WTC11 (cell line): ENCODE measurements at regions not wholly inside any gene's neighbourhood (a gene's known extent, or its start where the extent isn't known, plus 50 kb on each side); places are given as distances from the start of the nearest gene placed in this dataset.

Experiments used
- ATAC-seq: fragments of 200-7000 bp; cut with Tn5 transposase; 2 replicates; pipeline ENCODE4 v1.10.0; 2021; ENCODE audit warnings: mild to moderate bottlenecking, moderate library complexity
- CTCF ChIA-PET: fragments of 300-600 bp; sonication (Branson Sonifier 250); formaldehyde crosslinking; loops from one replicate; lab custom pipeline; 2021; ENCODE audit warnings: antibody characterized with exemption; lab: Charles Lee
- POLR2A ChIA-PET: fragments of 350-600 bp; sonication (Branson Sonifier 250); formaldehyde crosslinking; loops from one replicate; lab custom pipeline; 2021; ENCODE audit warnings: antibody characterized with exemption; lab: Charles Lee
- DNase-seq: peaks from one replicate; pipeline ENCODE4 v3.0.0; 2021; ENCODE audit warnings: low spot score
- H3K27ac Mint-ChIP-seq: 2 replicates; pipeline ENCODE4 v1.8.0; 2021; ENCODE audit warnings: mixed read lengths
- H3K27me3 Mint-ChIP-seq: 2 replicates; pipeline ENCODE4 v1.8.0; 2021; ENCODE audit warnings: low read depth, mild to moderate bottlenecking, moderate library complexity, mixed read lengths
- H3K36me3 Mint-ChIP-seq: 2 replicates; pipeline ENCODE4 v1.8.0; 2021; ENCODE audit warnings: mixed read lengths
- H3K4me1 Mint-ChIP-seq: 2 replicates; pipeline ENCODE4 v1.8.0; 2022; ENCODE audit warnings: mixed read lengths
- H3K4me3 Mint-ChIP-seq: 2 replicates; pipeline ENCODE4 v1.8.0; 2021; ENCODE audit warnings: mild to moderate bottlenecking, moderate library complexity, mixed read lengths
- H3K9me3 Mint-ChIP-seq: 2 replicates; pipeline ENCODE4 v1.8.0; 2021; ENCODE audit warnings: mixed read lengths
- CREM ChIP-seq: sonication (generic); formaldehyde crosslinking; IDR thresholded peaks from 2 replicates; pipeline ENCODE4 v1.8.1; 2022; ENCODE audit warnings: mild to moderate bottlenecking, missing genetic modification reagents, moderate library complexity
- EMX1 ChIP-seq: fragments of 250-450 bp; sonication (Bioruptor Pico); IDR thresholded peaks from 2 replicates; pipeline ENCODE4 v1.8.0; 2021; ENCODE audit warnings: mild to moderate bottlenecking
- FOXK1 ChIP-seq: sonication (generic); formaldehyde crosslinking; IDR thresholded peaks from 2 replicates; pipeline ENCODE4 v1.8.0; 2022; ENCODE audit warnings: mild to moderate bottlenecking, moderate library complexity, missing genetic modification reagents
- GTF2I ChIP-seq: fragments of 250-450 bp; sonication (Bioruptor Pico); conservative IDR thresholded peaks from 2 replicates; pipeline ENCODE4 v1.4.0; 2021; ENCODE audit warnings: mild to moderate bottlenecking
- HMGA2 ChIP-seq: fragments of 250-450 bp; sonication (Bioruptor Pico); IDR thresholded peaks from 2 replicates; pipeline ENCODE4 v1.4.0; 2021; ENCODE audit warnings: mild to moderate bottlenecking, moderate library complexity
- JAZF1 ChIP-seq: fragments of 250-450 bp; sonication (Bioruptor Pico); IDR thresholded peaks from 2 replicates; pipeline ENCODE4 v1.9.0; 2021; ENCODE audit warnings: moderate library complexity, mild to moderate bottlenecking, inconsistent platforms
- MLX ChIP-seq: sonication (generic); formaldehyde crosslinking; IDR thresholded peaks from 2 replicates; pipeline ENCODE4 v1.8.1; 2023; ENCODE audit warnings: mild to moderate bottlenecking, missing genetic modification reagents, moderate library complexity
- NR1H2 ChIP-seq: sonication (generic); formaldehyde crosslinking; IDR thresholded peaks from 2 replicates; pipeline ENCODE4 v1.9.0; 2021; ENCODE audit warnings: mild to moderate bottlenecking, moderate library complexity, missing genetic modification reagents
- NR2C2 ChIP-seq: sonication (generic); formaldehyde crosslinking; IDR thresholded peaks from 2 replicates; pipeline ENCODE4 v1.8.0; 2022; ENCODE audit warnings: mild to moderate bottlenecking, missing genetic modification reagents
- NR3C1 ChIP-seq: sonication (generic); formaldehyde crosslinking; conservative IDR thresholded peaks from 2 replicates; pipeline ENCODE4 v1.8.1; 2023; ENCODE audit warnings: low read depth, mild to moderate bottlenecking, missing genetic modification reagents
- OVOL2 ChIP-seq: fragments of 250-450 bp; sonication (Bioruptor Pico); IDR thresholded peaks from 2 replicates; pipeline ENCODE4 v1.9.0; 2021; ENCODE audit warnings: mild to moderate bottlenecking, borderline replicate concordance
- SP1 ChIP-seq: sonication (generic); formaldehyde crosslinking; conservative IDR thresholded peaks from 2 replicates; pipeline ENCODE4 v1.8.1; 2022; ENCODE audit warnings: missing genetic modification reagents
- TCF7 ChIP-seq: sonication (generic); formaldehyde crosslinking; IDR thresholded peaks from 2 replicates; pipeline ENCODE4 v1.8.0; 2022; ENCODE audit warnings: mild to moderate bottlenecking, low read depth, missing genetic modification reagents, moderate library complexity
- TP53 ChIP-seq: sonication (generic); formaldehyde crosslinking; IDR thresholded peaks from 2 replicates; pipeline ENCODE4 v1.8.1; 2023; ENCODE audit warnings: mild to moderate bottlenecking, missing genetic modification reagents
- USF2 ChIP-seq: sonication (generic); formaldehyde crosslinking; IDR thresholded peaks from 2 replicates; pipeline ENCODE4 v1.8.1; 2023; ENCODE audit warnings: mild to moderate bottlenecking, missing genetic modification reagents, moderate library complexity
- ZBTB21 ChIP-seq: sonication (generic); formaldehyde crosslinking; IDR thresholded peaks from 2 replicates; pipeline ENCODE4 v1.8.1; 2023; ENCODE audit warnings: mild to moderate bottlenecking, missing genetic modification reagents, borderline replicate concordance
- ZNF263 ChIP-seq: sonication (generic); formaldehyde crosslinking; IDR thresholded peaks from 2 replicates; pipeline ENCODE4 v1.8.1; 2022; ENCODE audit warnings: low read depth, mild to moderate bottlenecking, moderate library complexity, missing genetic modification reagents
- ZNF671 ChIP-seq: fragments of 250-450 bp; sonication (Bioruptor Pico); IDR thresholded peaks from 2 replicates; pipeline ENCODE4 v1.8.0; 2021; ENCODE audit warnings: mild to moderate bottlenecking
- ZSCAN18 ChIP-seq: fragments of 250-450 bp; sonication (Bioruptor Pico); IDR thresholded peaks from 2 replicates; pipeline ENCODE4 v2.1.2; 2022; ENCODE audit warnings: mild to moderate bottlenecking, moderate library complexity
- TF ChIP-seq, protein P1 (sequence below): sonication (generic); formaldehyde crosslinking; IDR thresholded peaks from 2 replicates; pipeline ENCODE4 v1.8.1; 2023; ENCODE audit warnings: mild to moderate bottlenecking, moderate library complexity, missing genetic modification reagents
- TF ChIP-seq, protein P2 (sequence below): sonication (generic); formaldehyde crosslinking; IDR thresholded peaks from 2 replicates; pipeline ENCODE4 v1.8.1; 2022; ENCODE audit warnings: mild to moderate bottlenecking, moderate library complexity, missing genetic modification reagents
- TF ChIP-seq, protein P3 (sequence below): sonication (generic); formaldehyde crosslinking; IDR thresholded peaks from 2 replicates; pipeline ENCODE4 v1.8.0; 2022; ENCODE audit warnings: mild to moderate bottlenecking, missing genetic modification reagents

- POLR2A ChIA-PET: no interaction called here
- ATAC-seq: no peak
These were observed 288.5 kb upstream of the NEGR1 start for GRCh38 chr1:72570815-72571214.

DNA sequence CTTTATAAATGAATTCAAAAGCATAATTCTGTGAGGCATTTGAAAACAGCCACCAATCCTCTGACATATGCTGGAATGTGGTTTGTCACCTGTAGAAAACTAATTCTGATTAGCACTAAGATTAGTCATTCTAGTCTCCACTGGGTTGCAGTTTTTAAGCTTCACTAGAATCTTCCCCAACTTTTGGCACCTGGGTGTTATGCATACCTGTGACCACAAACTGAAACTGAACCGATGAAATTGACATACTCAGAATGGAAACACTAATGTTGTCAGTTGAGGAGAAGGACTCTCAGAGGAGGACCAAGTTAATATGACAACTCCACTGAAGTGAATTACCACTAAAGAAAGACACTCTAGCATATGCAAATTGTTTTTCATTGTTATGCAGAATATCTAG is 285.8 kb upstream of the NEGR1 start:
- POLR2A ChIA-PET: no interaction called here
- peak overlapping the region; percentile 13; the same call in 1 of the 2 replicates for H3K27ac Mint-ChIP-seq
- H3K4me3 Mint-ChIP-seq: no peak overlapping the region
- DNase-seq: no peak
- peaks cover 4% of the 10 kb centered on the region; the same call in 1 of the 2 replicates for H3K9me3 Mint-ChIP-seq
- peaks cover 21% of the 10 kb centered on the region for H3K4me1 Mint-ChIP-seq
- no peak for ATAC-seq
- H3K36me3 Mint-ChIP-seq: no peaks in the 10 kb centered on the region
- no peaks in the 10 kb centered on the region for H3K27me3 Mint-ChIP-seq
- CTCF ChIA-PET: no interaction called here
- TF ChIP-seq USF2 (CRISPR knock-in tag) (no peak), JAZF1 (no peak), TCF7 (CRISPR knock-in tag) (no peak), FOXK1 (CRISPR knock-in tag) (no peak)
- TF ChIP-seq, all 79 proteins: peak for 0

More at GRCh38 chr1:72570815-72571214, 288.5 kb upstream of the NEGR1 start:
- DNase-seq: no peak
- H3K4me1 Mint-ChIP-seq: peaks cover 21% of the 10 kb centered on the region
- CTCF ChIA-PET: no interaction called here
- no peak overlapping the region for H3K4me3 Mint-ChIP-seq
- H3K9me3 Mint-ChIP-seq: peaks cover 14% of the 10 kb centered on the region
- no peaks in the 10 kb centered on the region for H3K27me3 Mint-ChIP-seq
- TF ChIP-seq ZSCAN18: no peak
- TF ChIP-seq HMGA2: no peak
- H3K36me3 Mint-ChIP-seq: no peaks in the 10 kb centered on the region
- H3K27ac Mint-ChIP-seq: no peak overlapping the region

- Mint-ChIP-seq H3K4me3 (no peak overlapping the region), H3K36me3 (no peaks in the 10 kb centered on the region), H3K27ac (no peak overlapping the region), H3K9me3 (no peaks in the 10 kb centered on the region)
- TF ChIP-seq, protein P1, sequence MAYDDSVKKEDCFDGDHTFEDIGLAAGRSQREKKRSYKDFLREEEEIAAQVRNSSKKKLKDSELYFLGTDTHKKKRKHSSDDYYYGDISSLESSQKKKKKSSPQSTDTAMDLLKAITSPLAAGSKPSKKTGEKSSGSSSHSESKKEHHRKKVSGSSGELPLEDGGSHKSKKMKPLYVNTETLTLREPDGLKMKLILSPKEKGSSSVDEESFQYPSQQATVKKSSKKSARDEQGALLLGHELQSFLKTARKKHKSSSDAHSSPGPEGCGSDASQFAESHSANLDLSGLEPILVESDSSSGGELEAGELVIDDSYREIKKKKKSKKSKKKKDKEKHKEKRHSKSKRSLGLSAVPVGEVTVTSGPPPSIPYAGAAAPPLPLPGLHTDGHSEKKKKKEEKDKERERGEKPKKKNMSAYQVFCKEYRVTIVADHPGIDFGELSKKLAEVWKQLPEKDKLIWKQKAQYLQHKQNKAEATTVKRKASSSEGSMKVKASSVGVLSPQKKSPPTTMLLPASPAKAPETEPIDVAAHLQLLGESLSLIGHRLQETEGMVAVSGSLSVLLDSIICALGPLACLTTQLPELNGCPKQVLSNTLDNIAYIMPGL (CRISPR knock-in tag): no peak
- TF ChIP-seq, all 79 proteins: peak for 0
- H3K4me1 Mint-ChIP-seq: peaks cover 21% of the 10 kb centered on the region
- ATAC-seq: no peak
- CTCF ChIA-PET: no interaction called here
- POLR2A ChIA-PET: no interaction called here
- DNase-seq: no peak
- H3K27me3 Mint-ChIP-seq: no peaks in the 10 kb centered on the region
These were observed 285.2 kb upstream of the NEGR1 start for GRCh38 chr1:72567521-72567920.

DNA sequence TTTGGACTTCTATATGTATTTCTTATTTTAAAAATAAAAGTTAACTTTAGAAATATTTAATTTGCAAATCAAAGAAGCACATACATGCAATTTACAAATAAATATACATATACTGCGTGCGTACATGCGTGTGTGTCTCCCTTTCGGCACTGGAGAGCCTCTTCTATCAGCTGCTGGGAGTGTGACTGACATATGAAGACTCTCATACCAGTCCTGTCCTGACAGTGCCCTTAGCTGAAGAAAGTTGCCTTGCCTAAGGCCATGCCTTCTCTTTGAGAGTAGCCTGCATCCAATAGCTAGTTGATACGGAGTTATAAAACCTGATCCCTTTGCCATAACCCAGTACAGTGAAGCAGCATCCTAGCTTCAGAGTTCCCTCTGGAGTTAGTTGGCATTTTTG is 282.4 kb upstream of the NEGR1 start:
- no peaks in the 10 kb centered on the region for H3K27me3 Mint-ChIP-seq
- peaks cover 15% of the 10 kb centered on the region for H3K4me1 Mint-ChIP-seq
- no peak overlapping the region for H3K27ac Mint-ChIP-seq
- H3K36me3 Mint-ChIP-seq: no peaks in the 10 kb centered on the region
- H3K9me3 Mint-ChIP-seq: no peaks in the 10 kb centered on the region
- CTCF ChIA-PET: no interaction called here
- POLR2A ChIA-PET: interaction anchor here (0.7 kb wide), 2 partner anchors 211 to 973 kb away, joined by 6 read pairs; no protein-coding TSS in a partner anchor
- no peak for TF ChIP-seq EMX1 (CRISPR knock-in tag)
- no peak for TF ChIP-seq TCF7 (CRISPR knock-in tag)
- no peak for TF ChIP-seq OVOL2
- no peak for TF ChIP-seq SP1 (CRISPR knock-in tag)
- no peak for TF ChIP-seq ZBTB21
- TF ChIP-seq ZNF263 (CRISPR knock-in tag): no peak
- no peak for TF ChIP-seq NR3C1 (CRISPR knock-in tag)
- no peak for TF ChIP-seq NR1H2 (CRISPR knock-in tag)
- TF ChIP-seq, protein P2, sequence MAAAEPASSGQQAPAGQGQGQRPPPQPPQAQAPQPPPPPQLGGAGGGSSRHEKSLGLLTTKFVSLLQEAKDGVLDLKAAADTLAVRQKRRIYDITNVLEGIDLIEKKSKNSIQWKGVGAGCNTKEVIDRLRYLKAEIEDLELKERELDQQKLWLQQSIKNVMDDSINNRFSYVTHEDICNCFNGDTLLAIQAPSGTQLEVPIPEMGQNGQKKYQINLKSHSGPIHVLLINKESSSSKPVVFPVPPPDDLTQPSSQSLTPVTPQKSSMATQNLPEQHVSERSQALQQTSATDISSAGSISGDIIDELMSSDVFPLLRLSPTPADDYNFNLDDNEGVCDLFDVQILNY (CRISPR knock-in tag): no peak
- TF ChIP-seq CREM (CRISPR knock-in tag): no peak
- no peak for TF ChIP-seq MLX
- no peak for TF ChIP-seq ZNF671 (CRISPR knock-in tag)
- TF ChIP-seq GTF2I: no peak
- TF ChIP-seq TP53: no peak
- TF ChIP-seq NR2C2 (CRISPR knock-in tag): no peak
- TF ChIP-seq, protein P3, sequence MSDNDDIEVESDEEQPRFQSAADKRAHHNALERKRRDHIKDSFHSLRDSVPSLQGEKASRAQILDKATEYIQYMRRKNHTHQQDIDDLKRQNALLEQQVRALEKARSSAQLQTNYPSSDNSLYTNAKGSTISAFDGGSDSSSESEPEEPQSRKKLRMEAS (CRISPR knock-in tag): no peak
- ATAC-seq: no peak
- no peak overlapping the region for H3K4me3 Mint-ChIP-seq
- no peak for DNase-seq
